ENCODE measurements at regions not wholly inside any gene's neighbourhood (a gene's known extent, or its start where the extent isn't known, plus 50 kb on each side); places are given as distances from the start of the nearest gene placed in this dataset.

- no TSS peak for BruUV-seq (replicated peaks)
- DNase-seq (ENCODE audit: low read depth, low spot score), result no peak
- Histone ChIP-seq H3K36me3 (ENCODE audit: control insufficient read depth in 2 of 2, insufficient read depth in 2 of 2, low read length in 1 of 2) (no peaks in the 10 kb centered on the region), H4K20me1 (ENCODE audit: control insufficient read depth, insufficient read depth) (no peaks in the 10 kb centered on the region), H3K4me3 (no peak overlapping the region), H3K79me2 (ENCODE audit: control insufficient read depth, insufficient read depth, low read length) (no peaks in the 10 kb centered on the region), H3K27ac (ENCODE audit: control insufficient read depth, insufficient read depth) (no peak overlapping the region), H3K9ac (ENCODE audit: control insufficient read depth, insufficient read depth, low read length) (no peak overlapping the region), H3K27me3 (replicated peaks in 1 of 2; ENCODE audit: control insufficient read depth in 2 of 2, insufficient read depth in 2 of 2, low read length in 1 of 2) (no peaks in the 10 kb centered on the region; a peak in 1 of 4 replicates), H3K9me3 (replicated peaks; ENCODE audit: control insufficient read depth, insufficient read depth, low read length) (no peaks in the 10 kb centered on the region), H3K4me1 (ENCODE audit: control insufficient read depth, insufficient read depth, low read length) (no peaks in the 10 kb centered on the region), H3K4me2 (ENCODE audit: control insufficient read depth, insufficient read depth) (no peak overlapping the region), H2AFZ (ENCODE audit: control insufficient read depth, low read depth, low read length) (no peak overlapping the region)
- TF ChIP-seq MYC (IDR thresholded peaks at IDR 0.05; ENCODE audit: insufficient read depth, insufficient read length, insufficient replicate concordance, low read length, severe bottlenecking) (no peak), TCF12 (IDR thresholded peaks at IDR 0.05; ENCODE audit: low read depth, low read length) (no peak), SMC3 (IDR thresholded peaks at IDR 0.05; ENCODE audit: borderline replicate concordance, low read length) (no peak), NFIC (IDR thresholded peaks at IDR 0.05; ENCODE audit: low read depth, low read length) (no peak), RELB (IDR thresholded peaks at IDR 0.05; ENCODE audit: low read depth) (no peak), HSF1 (IDR thresholded peaks at IDR 0.05; ENCODE audit: low read depth, low read length) (no peak)
- intact Hi-C loops (cut with micrococcal nuclease; ENCODE audit: unreplicated experiment), result no loop called here
- ChIA-PET CTCF (no interaction called here), POLR2A (no interaction called here), SMC1A (ENCODE audit: uncharacterized antibody, unreplicated experiment) (no interaction called here), RAD21 (ENCODE audit: unreplicated experiment) (no interaction called here)
- in situ Hi-C loops (cut with MboI), result no loop called here
- WGBS (ENCODE audit: insufficient coverage, insufficient replicate concordance, low lambda C conversion rate, missing lambda C conversion rate), result 39% methylated on average over 8 of the region's 8 CpGs
- no peak for ATAC-seq
- FAIRE-seq, result no peak
These were observed 234.2 kb downstream of the TTC32 start for GRCh38 chr2:19667536-19667949.

Data from GM12878 (cell line).